ENCODE measurements at regions not wholly inside any gene's neighbourhood (a gene's known extent, or its start where the extent isn't known, plus 50 kb on each side); places are given as distances from the start of the nearest gene placed in this dataset.
"Not testable (repeated sequence)": the region's sequence is repeated elsewhere in the genome, so short reads cannot be mapped to it uniquely, and the experiment has no call there.

DNA sequence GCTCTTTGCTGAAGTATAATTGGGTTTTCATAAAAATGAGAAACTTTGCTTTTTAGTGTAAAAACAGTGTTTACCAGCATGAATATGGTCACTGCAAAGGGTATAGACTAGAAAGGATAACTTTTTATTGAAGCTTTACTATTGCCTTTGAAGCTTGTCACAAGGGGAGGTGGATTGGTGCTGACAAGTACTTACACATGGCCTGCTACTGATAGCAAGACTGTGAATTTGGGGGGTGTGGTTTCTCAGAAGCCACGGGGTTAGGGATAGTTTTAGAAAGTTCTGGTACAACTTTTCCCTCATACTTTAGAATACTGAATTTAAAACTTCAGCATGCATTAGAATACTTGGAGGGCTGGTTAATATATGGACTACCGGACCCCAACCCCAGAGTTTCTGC is 294.1 kb downstream of the SOCS6 start:
- no peak for DNase-seq (ENCODE audit: low read depth)
- no peak overlapping the region for H3K4me3 ChIP-seq (replicated peaks; ENCODE audit: low read depth, low read length)
- TF ChIP-seq, protein P1, sequence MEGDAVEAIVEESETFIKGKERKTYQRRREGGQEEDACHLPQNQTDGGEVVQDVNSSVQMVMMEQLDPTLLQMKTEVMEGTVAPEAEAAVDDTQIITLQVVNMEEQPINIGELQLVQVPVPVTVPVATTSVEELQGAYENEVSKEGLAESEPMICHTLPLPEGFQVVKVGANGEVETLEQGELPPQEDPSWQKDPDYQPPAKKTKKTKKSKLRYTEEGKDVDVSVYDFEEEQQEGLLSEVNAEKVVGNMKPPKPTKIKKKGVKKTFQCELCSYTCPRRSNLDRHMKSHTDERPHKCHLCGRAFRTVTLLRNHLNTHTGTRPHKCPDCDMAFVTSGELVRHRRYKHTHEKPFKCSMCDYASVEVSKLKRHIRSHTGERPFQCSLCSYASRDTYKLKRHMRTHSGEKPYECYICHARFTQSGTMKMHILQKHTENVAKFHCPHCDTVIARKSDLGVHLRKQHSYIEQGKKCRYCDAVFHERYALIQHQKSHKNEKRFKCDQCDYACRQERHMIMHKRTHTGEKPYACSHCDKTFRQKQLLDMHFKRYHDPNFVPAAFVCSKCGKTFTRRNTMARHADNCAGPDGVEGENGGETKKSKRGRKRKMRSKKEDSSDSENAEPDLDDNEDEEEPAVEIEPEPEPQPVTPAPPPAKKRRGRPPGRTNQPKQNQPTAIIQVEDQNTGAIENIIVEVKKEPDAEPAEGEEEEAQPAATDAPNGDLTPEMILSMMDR (IDR thresholded peaks at IDR 0.05; ENCODE audit: low read length, missing control alignments), result no peak

- TF ChIP-seq, protein P1 (IDR thresholded peaks at IDR 0.05; ENCODE audit: low read length, missing control alignments), result no peak
- DNase-seq (ENCODE audit: low read depth), result no peak
- H3K4me3 ChIP-seq (replicated peaks; ENCODE audit: low read depth, low read length), result no peak overlapping the region
Observed at GRCh38 chr18:70578480-70578879, 289.6 kb downstream of the SOCS6 start.

GRCh38 chr18:70577023-70577420 is 288.2 kb downstream of the SOCS6 start:
- TF ChIP-seq, protein P1 (IDR thresholded peaks at IDR 0.05; ENCODE audit: low read length, missing control alignments), result no peak
- DNase-seq (ENCODE audit: low read depth), result no peak
- no peak overlapping the region for H3K4me3 ChIP-seq (replicated peaks; ENCODE audit: low read depth, low read length)

DNA sequence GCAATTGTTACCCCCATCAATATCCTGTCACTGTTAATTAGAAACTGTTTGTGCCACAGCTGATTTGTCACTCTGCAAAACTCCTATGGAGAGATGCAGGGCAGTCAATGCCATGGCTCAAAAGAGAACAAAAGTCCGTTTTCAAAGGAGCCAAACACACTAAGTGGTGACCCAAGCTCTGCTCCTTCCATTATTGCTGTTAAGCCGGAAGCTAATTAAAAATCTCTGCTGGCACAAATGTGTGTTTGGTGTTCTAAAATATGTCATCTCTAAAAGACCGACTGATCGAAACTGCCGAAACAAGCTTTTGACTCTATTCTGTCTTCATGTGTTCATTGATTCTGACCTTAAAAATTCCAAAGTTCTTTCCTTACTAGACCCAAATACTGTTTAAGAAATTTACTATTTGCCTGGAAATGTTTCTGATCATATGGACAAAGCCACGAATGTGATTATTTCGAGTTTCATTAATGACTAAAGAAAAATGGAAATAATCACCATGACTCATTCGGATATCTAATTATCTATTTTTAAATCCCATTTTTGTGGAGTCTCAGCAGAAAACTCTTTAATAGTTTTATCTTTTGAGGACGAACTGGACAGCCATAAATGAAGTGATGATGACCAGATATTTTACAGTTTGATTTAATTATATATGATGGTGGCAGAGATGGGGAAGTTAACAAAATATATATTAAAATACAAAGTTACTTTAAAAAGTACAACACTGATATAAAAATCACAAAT is 287.6 kb downstream of the SOCS6 start:
- TF ChIP-seq, protein P1 (IDR thresholded peaks at IDR 0.05; ENCODE audit: low read length, missing control alignments), result no peak
- no peak overlapping the region for H3K4me3 ChIP-seq (replicated peaks; ENCODE audit: low read depth, low read length)
- DNase-seq (ENCODE audit: low read depth), result no peak

GRCh38 chr18:70574951-70575350 is 286.1 kb downstream of the SOCS6 start:
- not testable (repeated sequence) for H3K4me3 ChIP-seq (replicated peaks; ENCODE audit: low read depth, low read length); DNase-seq (ENCODE audit: low read depth)

DNA sequence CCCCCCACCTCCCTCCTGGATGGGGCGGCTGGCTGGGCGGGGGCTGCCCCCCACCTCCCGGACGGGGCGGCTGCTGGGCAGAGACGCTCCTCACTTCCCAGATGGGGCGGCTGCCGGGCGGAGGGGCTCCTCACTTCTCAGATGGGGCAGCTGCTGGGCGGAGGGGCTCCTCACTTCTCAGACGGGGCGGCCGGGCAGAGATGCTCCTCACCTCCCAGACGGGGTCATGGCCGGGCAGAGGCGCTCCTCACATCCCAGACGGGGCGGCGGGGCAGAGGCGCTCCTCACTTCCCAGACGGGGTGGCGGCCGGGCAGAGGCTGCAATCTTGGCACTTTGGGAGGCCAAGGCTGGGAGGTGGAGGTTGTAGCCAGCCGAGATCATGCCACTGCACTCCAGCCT is 280.8 kb downstream of the SOCS6 start:
- not testable (repeated sequence) for H3K4me3 ChIP-seq (replicated peaks; ENCODE audit: low read depth, low read length); DNase-seq (ENCODE audit: low read depth)

DNA sequence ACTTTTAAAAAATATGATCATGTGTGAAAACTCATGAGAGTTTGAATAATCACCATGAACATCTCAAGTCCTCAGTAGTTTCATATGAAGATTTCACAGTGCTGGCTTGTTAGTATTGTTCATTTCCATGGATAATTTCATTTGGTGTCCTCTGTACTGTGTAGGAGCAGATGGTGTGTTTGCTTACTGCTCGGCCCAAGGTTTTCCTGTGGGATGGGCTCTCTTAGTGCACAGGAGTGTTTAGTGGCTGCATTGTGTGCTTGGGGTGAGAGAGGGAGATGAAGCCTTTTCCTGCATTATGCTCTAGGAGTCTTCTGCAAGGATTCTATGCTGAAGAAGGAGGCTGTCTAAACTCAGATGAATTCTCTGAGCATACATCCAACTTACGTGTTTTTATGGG is 270.6 kb downstream of the SOCS6 start:
- no peak overlapping the region for H3K4me3 ChIP-seq (replicated peaks; ENCODE audit: low read depth, low read length)
- no peak for DNase-seq (ENCODE audit: low read depth)
- TF ChIP-seq, protein P1 (IDR thresholded peaks at IDR 0.05; ENCODE audit: low read length, missing control alignments), result no peak

DNA sequence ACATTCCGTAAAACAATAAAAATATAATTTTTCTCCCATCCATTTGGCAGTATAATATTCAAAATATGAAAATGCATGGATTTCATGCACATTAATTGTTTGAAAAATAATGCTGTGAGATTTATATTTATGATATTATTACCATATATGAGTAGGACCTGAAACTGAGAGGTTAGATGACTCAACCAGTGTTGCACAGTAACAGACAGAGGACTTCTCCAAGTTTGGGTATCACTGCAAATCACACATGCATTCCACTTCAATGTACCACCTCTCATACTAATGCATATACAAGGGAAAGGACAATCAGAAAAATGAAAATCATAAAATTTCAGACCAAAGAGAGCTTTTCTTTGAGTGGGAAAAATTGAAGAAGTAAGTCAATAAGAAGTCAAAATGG is 269.5 kb downstream of the SOCS6 start:
- no peak for DNase-seq (ENCODE audit: low read depth)
- TF ChIP-seq, protein P1 (IDR thresholded peaks at IDR 0.05; ENCODE audit: low read length, missing control alignments), result no peak
- H3K4me3 ChIP-seq (replicated peaks; ENCODE audit: low read depth, low read length), result no peak overlapping the region
